ENCODE measurements at regions not wholly inside any gene's neighbourhood (a gene's known extent, or its start where the extent isn't known, plus 50 kb on each side); places are given as distances from the start of the nearest gene placed in this dataset.
"Not testable (repeated sequence)": the region's sequence is repeated elsewhere in the genome, so short reads cannot be mapped to it uniquely, and the experiment has no call there.

DNA sequence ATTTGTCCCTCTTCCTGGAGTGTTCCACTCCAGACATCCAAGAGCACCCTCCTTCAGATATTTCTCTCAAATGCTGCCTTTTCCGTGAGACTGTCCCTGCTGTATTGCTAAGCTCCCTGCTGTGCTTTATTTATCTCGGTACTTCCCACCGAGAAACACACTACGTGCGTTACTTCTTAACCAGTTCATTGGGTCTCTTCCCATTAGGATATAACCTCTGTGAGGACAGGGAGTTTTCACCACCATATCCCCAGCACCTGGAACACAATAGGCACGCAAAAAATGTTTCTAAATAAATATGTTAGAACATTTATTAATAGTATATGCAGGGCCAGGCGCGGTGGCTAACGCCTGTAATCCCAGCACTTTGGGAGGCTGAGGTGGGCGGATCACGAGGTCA, 308.7 kb upstream of the IL12A start:
- no peaks in the 10 kb centered on the region for H3K27me3 ChIP-seq (ENCODE audit: control insufficient read depth, low read length)
- H3F3A ChIP-seq (ENCODE audit: control insufficient read depth, insufficient read depth), result no peaks in the 10 kb centered on the region
- no peaks in the 10 kb centered on the region for H3K9me3 ChIP-seq (ENCODE audit: control insufficient read depth, insufficient read depth, low read length)
- no peaks in the 10 kb centered on the region for H4K20me1 ChIP-seq (ENCODE audit: control insufficient read depth, insufficient read depth, low read depth, low read length)
- TF ChIP-seq EZH2phosphoT487 (IDR thresholded peaks at IDR 0.05; ENCODE audit: borderline replicate concordance, low read length), result no peak
- TF ChIP-seq, protein P1, sequence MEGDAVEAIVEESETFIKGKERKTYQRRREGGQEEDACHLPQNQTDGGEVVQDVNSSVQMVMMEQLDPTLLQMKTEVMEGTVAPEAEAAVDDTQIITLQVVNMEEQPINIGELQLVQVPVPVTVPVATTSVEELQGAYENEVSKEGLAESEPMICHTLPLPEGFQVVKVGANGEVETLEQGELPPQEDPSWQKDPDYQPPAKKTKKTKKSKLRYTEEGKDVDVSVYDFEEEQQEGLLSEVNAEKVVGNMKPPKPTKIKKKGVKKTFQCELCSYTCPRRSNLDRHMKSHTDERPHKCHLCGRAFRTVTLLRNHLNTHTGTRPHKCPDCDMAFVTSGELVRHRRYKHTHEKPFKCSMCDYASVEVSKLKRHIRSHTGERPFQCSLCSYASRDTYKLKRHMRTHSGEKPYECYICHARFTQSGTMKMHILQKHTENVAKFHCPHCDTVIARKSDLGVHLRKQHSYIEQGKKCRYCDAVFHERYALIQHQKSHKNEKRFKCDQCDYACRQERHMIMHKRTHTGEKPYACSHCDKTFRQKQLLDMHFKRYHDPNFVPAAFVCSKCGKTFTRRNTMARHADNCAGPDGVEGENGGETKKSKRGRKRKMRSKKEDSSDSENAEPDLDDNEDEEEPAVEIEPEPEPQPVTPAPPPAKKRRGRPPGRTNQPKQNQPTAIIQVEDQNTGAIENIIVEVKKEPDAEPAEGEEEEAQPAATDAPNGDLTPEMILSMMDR (IDR thresholded peaks at IDR 0.05; ENCODE audit: low read depth, low read length, poor library complexity, severe bottlenecking), result no peak
- no peaks in the 10 kb centered on the region for H3K4me1 ChIP-seq (ENCODE audit: control insufficient read depth, low read length)
- no peak overlapping the region for H3K4me3 ChIP-seq (ENCODE audit: low read length)
- no peaks in the 10 kb centered on the region for H3K36me3 ChIP-seq (ENCODE audit: control insufficient read depth, low read length)
- H3K4me2 ChIP-seq (ENCODE audit: low read length), result no peak overlapping the region
- no peaks in the 10 kb centered on the region for H3K9me2 ChIP-seq (replicated peaks; ENCODE audit: control insufficient read depth, low read length)
- no peak overlapping the region for H3K27ac ChIP-seq (ENCODE audit: low read depth, low read length)
- no peaks in the 10 kb centered on the region for H3K79me2 ChIP-seq (ENCODE audit: control insufficient read depth, low read length)

DNA sequence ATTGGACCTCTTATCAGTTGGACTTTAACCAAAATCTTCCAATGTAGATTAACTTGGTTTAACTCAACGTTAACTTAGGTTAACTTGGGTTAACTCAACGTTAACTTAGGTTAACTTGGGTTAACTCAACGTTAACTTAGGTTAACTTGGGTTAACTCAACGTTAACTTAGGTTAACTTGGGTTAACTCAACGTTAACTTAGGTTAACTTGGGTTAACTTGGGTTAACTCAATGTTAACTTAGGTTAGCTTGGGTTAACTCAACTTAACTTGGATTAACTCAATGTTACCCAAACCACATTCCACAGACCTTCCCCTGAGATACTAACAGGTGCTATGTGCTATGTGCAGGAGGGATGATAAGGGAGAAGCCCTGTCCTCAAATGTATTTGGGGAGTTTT, 306.9 kb upstream of the IL12A start:
- not testable (repeated sequence) for H3K9me2 ChIP-seq (replicated peaks; ENCODE audit: control insufficient read depth, low read length); H4K20me1 ChIP-seq (ENCODE audit: control insufficient read depth, insufficient read depth, low read depth, low read length); H3K79me2 ChIP-seq (ENCODE audit: control insufficient read depth, low read length); H3K36me3 ChIP-seq (ENCODE audit: control insufficient read depth, low read length); H3K4me1 ChIP-seq (ENCODE audit: control insufficient read depth, low read length); H3K4me2 ChIP-seq (ENCODE audit: low read length); H3K4me3 ChIP-seq (ENCODE audit: low read length); H3K27me3 ChIP-seq (ENCODE audit: control insufficient read depth, low read length); H3F3A ChIP-seq (ENCODE audit: control insufficient read depth, insufficient read depth); H3K27ac ChIP-seq (ENCODE audit: low read depth, low read length); H3K9me3 ChIP-seq (ENCODE audit: control insufficient read depth, insufficient read depth, low read length)

DNA sequence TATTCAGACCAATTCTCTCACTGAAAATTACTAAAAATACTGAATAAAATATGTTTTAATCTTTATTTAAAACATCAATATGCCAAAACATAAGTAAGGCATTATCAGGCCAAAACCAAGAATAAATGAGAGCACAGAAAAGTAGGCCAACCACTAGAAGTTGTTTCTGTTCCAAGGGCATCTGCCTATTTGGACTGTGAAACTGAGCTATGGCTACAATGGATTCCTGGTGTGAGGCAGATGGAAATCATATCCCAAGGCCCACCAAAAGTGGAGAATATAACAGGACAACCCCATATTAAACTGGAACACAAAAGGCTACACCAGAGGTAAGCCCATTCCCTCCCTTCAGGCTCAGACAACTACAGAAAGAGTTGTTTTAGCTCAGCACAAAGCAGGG, 302.8 kb upstream of the IL12A start:
- no peaks in the 10 kb centered on the region for H3K9me2 ChIP-seq (replicated peaks; ENCODE audit: control insufficient read depth, low read length)
- TF ChIP-seq EZH2phosphoT487 (IDR thresholded peaks at IDR 0.05; ENCODE audit: borderline replicate concordance, low read length), result no peak
- TF ChIP-seq, protein P1 (IDR thresholded peaks at IDR 0.05; ENCODE audit: low read depth, low read length, poor library complexity, severe bottlenecking), result no peak
- H3K79me2 ChIP-seq (ENCODE audit: control insufficient read depth, low read length), result no peaks in the 10 kb centered on the region
- no peak overlapping the region for H3K4me2 ChIP-seq (ENCODE audit: low read length)
- H3K9me3 ChIP-seq (ENCODE audit: control insufficient read depth, insufficient read depth, low read length), result no peaks in the 10 kb centered on the region
- H3F3A ChIP-seq (ENCODE audit: control insufficient read depth, insufficient read depth), result no peaks in the 10 kb centered on the region
- H3K4me1 ChIP-seq (ENCODE audit: control insufficient read depth, low read length), result no peaks in the 10 kb centered on the region
- H3K27me3 ChIP-seq (ENCODE audit: control insufficient read depth, low read length), result no peaks in the 10 kb centered on the region
- H3K27ac ChIP-seq (ENCODE audit: low read depth, low read length), result no peak overlapping the region
- H3K36me3 ChIP-seq (ENCODE audit: control insufficient read depth, low read length), result no peaks in the 10 kb centered on the region
- H3K4me3 ChIP-seq (ENCODE audit: low read length), result no peak overlapping the region
- no peaks in the 10 kb centered on the region for H4K20me1 ChIP-seq (ENCODE audit: control insufficient read depth, insufficient read depth, low read depth, low read length)

DNA sequence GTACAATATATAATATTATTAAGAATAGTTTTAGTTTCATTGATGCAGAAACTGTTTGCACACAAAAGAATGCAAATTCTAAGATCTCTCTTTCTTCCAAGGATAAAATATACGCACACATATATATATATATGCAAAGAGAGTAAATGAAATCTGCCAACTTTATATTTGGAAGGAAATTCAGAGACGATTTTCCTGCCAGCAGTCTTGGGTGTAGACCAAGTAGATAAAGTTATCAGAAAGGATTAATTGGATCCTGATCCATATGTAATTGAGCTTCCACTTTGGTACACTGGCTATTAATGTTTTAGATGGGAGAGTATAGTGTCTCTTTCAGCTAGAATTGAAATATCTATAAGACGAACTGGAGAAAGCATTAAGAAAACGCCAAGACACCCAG, 295.4 kb upstream of the IL12A start:
- Histone ChIP-seq H3K27ac (ENCODE audit: low read depth, low read length) (no peak overlapping the region), H4K20me1 (ENCODE audit: control insufficient read depth, insufficient read depth, low read depth, low read length) (no peaks in the 10 kb centered on the region), H3K4me1 (ENCODE audit: control insufficient read depth, low read length) (no peaks in the 10 kb centered on the region), H3K9me3 (ENCODE audit: control insufficient read depth, insufficient read depth, low read length) (no peaks in the 10 kb centered on the region), H3K4me3 (ENCODE audit: low read length) (no peak overlapping the region), H3F3A (ENCODE audit: control insufficient read depth, insufficient read depth) (no peaks in the 10 kb centered on the region), H3K27me3 (ENCODE audit: control insufficient read depth, low read length) (no peaks in the 10 kb centered on the region), H3K36me3 (ENCODE audit: control insufficient read depth, low read length) (no peaks in the 10 kb centered on the region), H3K79me2 (ENCODE audit: control insufficient read depth, low read length) (no peaks in the 10 kb centered on the region), H3K4me2 (ENCODE audit: low read length) (no peak overlapping the region), H3K9me2 (replicated peaks; ENCODE audit: control insufficient read depth, low read length) (no peaks in the 10 kb centered on the region)
- TF ChIP-seq, protein P1 (IDR thresholded peaks at IDR 0.05; ENCODE audit: low read depth, low read length, poor library complexity, severe bottlenecking), result no peak
- no peak for TF ChIP-seq EZH2phosphoT487 (IDR thresholded peaks at IDR 0.05; ENCODE audit: borderline replicate concordance, low read length)

Measured in DOHH2 (cell line).